ENCODE measurements at regions not wholly inside any gene's neighbourhood (a gene's known extent, or its start where the extent isn't known, plus 50 kb on each side); places are given as distances from the start of the nearest gene placed in this dataset.
A peak's percentile ranks its signal among the peaks of the same experiment; 100 is the strongest.

DNA sequence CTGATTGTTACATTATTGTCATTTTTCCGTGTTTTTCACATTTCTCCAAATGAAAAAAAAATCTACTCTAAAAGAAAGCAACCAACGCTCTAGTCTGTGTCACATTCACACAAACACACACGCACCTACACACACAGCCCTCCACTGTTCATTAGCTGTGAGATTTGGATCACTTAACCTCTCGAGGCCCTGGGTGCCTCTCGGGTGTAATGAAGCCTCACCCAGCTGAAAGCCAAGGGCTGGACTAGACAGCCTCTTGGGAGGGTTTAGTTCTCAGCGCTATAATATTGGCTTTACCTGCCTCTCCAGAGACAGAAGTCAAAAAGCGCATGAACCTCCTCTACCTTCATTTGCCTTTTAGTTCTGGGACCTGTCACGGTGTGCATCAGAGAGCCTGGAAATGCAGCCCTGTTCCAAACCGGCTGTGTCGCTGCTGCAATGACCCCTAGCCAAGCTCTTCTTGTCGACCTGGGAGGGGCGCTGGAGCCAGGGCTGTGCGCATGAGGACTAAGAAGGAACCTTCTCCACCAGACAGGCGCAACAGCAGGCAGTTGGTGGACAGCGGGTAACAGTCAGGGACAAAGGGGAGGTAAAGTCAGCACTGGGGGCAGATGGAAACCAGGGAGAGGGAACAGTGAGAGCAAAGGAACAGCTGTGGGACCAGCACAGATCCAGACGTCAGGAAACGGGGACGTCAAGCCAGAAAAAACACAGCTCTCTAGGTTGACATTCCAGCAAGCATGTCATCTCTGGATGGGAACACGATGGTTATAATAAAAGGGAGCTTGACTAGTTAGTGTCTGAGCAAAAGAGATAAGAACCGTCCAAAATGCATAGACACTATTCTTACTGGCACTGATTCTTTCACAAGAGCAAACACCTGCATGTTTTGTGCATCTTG lies 375.9 kb downstream of the EFNB2 start:
- H3K4me1 ChIP-seq: no peaks in the 10 kb centered on the region
- H3K36me3 ChIP-seq: no peaks in the 10 kb centered on the region
- intact Hi-C loops (cut with DNase I; ENCODE audit: low total_unique reads): no loop called here
- H3K4me3 ChIP-seq: no peak overlapping the region
- no peak overlapping the region for H3K27ac ChIP-seq
- no peaks in the 10 kb centered on the region for H3K27me3 ChIP-seq
- TF ChIP-seq CTCF (IDR thresholded peaks at IDR 0.05) (no peak), POLR2A (IDR thresholded peaks at IDR 0.05) (no peak)
- H3K9me3 ChIP-seq: no peaks in the 10 kb centered on the region
- no peak for DNase-seq

DNA sequence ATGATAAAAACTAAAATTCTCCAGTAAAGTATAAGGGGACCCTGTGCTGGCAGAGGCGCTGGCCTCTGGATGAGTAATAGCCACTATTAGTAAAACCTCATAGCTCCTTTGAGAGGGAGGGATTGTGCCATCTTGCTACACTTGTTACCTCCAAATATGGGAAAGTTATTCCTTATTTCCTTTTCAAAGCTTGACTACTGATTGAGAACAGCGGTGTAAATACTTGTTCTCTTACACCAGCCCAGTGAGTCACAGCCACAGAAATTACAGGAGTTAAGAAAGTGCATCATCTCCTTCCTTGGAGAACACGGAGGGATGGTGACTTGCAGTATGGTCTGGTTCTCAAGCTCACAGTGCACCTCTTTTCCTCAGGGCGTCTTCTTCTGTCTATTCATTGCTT lies 379.0 kb downstream of the EFNB2 start:
- Histone ChIP-seq H3K4me3 (no peak overlapping the region), H3K4me1 (no peaks in the 10 kb centered on the region), H3K27me3 (no peaks in the 10 kb centered on the region), H3K9me3 (no peaks in the 10 kb centered on the region), H3K36me3 (no peaks in the 10 kb centered on the region), H3K27ac (no peak overlapping the region)
- DNase-seq: peak in 1 of 2 donors; percentile 19
- TF ChIP-seq CTCF (IDR thresholded peaks at IDR 0.05) (no peak), POLR2A (IDR thresholded peaks at IDR 0.05) (no peak)
- intact Hi-C loops (cut with DNase I; ENCODE audit: low total_unique reads): no loop called here

GRCh38 chr13:106155411-106155810 lies 380.1 kb downstream of the EFNB2 start:
- Histone ChIP-seq H3K27ac (no peak overlapping the region), H3K4me3 (no peak overlapping the region), H3K4me1 (no peaks in the 10 kb centered on the region), H3K27me3 (no peaks in the 10 kb centered on the region), H3K9me3 (no peaks in the 10 kb centered on the region), H3K36me3 (no peaks in the 10 kb centered on the region)
- no peak for TF ChIP-seq CTCF (IDR thresholded peaks at IDR 0.05)
- TF ChIP-seq POLR2A (IDR thresholded peaks at IDR 0.05): no peak
- no peak for DNase-seq
- intact Hi-C loops (cut with DNase I; ENCODE audit: low total_unique reads): no loop called here

DNA sequence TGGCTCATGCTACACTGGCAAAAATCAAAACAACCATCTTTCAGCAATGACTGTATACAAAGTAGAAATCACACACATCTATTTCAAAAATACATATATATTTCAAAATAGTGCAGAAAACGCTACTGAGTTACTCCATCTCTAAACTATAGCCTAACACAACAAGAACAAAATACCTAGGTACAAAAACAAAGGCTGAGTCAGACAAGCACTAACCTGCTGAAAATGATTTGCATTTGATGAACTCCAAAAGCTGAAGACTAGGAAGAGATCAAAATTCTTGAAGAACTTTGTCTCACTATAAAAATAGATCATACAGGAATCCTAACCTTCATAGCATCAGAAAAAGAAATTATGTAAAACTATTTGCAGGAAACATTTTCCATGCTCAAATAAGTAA lies 381.6 kb downstream of the EFNB2 start:
- Histone ChIP-seq H3K4me3 (no peak overlapping the region), H3K9me3 (no peaks in the 10 kb centered on the region), H3K27ac (no peak overlapping the region), H3K36me3 (no peaks in the 10 kb centered on the region), H3K27me3 (no peaks in the 10 kb centered on the region), H3K4me1 (no peaks in the 10 kb centered on the region)
- DNase-seq: no peak
- intact Hi-C loops (cut with DNase I; ENCODE audit: low total_unique reads): no loop called here
- no peak for TF ChIP-seq CTCF (IDR thresholded peaks at IDR 0.05)
- TF ChIP-seq POLR2A (IDR thresholded peaks at IDR 0.05): no peak

DNA sequence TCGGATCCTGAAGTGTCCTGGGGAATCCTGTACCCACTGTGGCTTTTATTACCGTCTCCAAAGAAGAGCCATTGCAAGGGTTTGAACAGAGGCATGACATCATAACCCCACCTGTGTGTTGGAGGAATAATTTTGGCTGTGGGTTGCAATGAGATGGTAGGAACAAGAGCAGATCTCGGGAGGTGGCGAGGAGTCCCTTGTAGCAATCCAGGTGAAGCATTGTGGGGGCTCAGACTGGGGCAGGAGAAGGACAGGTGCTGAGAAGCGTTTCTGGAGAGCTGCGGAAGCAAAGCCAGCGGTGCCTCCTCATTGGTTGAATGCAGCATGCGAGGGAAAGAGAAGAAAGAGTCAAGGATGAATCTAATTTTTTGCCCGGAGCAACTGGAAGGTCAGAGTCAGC lies 382.4 kb downstream of the EFNB2 start:
- no peak overlapping the region for H3K4me3 ChIP-seq
- intact Hi-C loops (cut with DNase I; ENCODE audit: low total_unique reads): no loop called here
- H3K4me1 ChIP-seq: no peaks in the 10 kb centered on the region
- no peaks in the 10 kb centered on the region for H3K9me3 ChIP-seq
- no peak overlapping the region for H3K27ac ChIP-seq
- TF ChIP-seq CTCF (IDR thresholded peaks at IDR 0.05) (no peak), POLR2A (IDR thresholded peaks at IDR 0.05) (no peak)
- no peaks in the 10 kb centered on the region for H3K27me3 ChIP-seq
- H3K36me3 ChIP-seq: no peaks in the 10 kb centered on the region
- no peak for DNase-seq
